Daoy (cell line): ENCODE measurements at regions not wholly inside any gene's neighbourhood (a gene's known extent, or its start where the extent isn't known, plus 50 kb on each side); places are given as distances from the start of the nearest gene placed in this dataset.
"Not testable (repeated sequence)": the region's sequence is repeated elsewhere in the genome, so short reads cannot be mapped to it uniquely, and the experiment has no call there.

ENCODE experiments used
- DNase-seq: peaks from one replicate; pipeline ENCODE4 v3.0.0-alpha.2; 2015; ENCODE audit warnings: low read depth

DNA sequence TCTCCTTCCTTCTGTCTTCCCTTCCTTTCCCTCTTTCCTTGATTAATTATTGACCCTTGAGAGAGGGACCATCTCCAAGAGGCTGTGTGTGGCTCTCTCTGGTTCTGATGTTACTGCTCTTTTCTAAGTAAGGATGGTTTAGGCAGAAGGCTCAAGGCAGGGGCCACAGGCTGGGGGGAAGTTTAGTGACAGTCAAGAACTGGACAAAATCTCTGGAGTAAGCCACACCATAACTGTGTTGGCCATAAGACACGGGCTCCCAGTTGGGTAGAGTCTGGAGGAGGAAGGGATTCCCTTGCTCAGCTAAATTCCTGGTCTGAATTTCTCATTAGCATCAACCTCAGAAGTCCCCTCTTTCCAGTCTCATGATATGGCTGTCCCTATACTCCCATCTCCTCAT, 74.7 kb downstream of the BUD13 start:
- no peak for DNase-seq

DNA sequence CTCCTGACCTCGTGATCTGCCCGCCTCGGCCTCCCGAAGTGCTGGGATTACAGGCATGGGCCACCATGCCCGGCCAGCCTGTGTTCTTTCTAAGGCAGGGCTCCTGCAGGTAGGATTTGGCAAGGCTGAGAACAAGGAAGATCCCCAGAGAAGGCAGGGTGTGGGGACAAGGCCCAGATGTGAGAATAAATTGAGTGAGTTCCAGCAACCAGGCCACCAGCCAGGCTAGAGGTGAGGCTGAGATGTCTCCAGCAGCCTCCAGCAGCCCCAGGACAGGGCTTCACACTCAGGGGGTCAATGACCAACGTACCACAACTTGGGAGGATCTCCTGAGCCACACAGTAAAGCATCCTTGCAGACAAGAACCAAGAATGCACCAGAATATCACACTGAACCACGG, 75.1 kb downstream of the BUD13 start:
- DNase-seq, result no peak

DNA sequence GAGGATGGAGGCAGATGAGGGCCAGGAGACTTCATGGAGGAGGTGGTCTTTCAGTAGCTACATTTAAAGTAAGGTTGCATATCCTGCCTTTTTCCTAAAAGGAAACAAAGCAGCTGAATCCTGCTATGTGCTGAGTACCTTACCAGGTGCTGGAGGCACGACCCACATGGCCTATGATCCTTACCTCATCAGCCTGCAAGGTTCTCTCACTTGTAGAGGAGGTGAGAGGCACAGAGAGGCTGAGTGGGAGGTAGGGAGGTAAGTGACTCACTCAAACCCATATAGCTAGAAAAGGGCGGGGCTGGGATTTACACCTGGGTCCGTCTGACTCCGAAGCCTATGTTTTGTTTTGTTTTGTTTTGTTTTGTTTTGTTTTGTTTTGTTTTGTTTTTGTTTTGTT, 75.8 kb downstream of the BUD13 start:
- DNase-seq, result no peak

DNA sequence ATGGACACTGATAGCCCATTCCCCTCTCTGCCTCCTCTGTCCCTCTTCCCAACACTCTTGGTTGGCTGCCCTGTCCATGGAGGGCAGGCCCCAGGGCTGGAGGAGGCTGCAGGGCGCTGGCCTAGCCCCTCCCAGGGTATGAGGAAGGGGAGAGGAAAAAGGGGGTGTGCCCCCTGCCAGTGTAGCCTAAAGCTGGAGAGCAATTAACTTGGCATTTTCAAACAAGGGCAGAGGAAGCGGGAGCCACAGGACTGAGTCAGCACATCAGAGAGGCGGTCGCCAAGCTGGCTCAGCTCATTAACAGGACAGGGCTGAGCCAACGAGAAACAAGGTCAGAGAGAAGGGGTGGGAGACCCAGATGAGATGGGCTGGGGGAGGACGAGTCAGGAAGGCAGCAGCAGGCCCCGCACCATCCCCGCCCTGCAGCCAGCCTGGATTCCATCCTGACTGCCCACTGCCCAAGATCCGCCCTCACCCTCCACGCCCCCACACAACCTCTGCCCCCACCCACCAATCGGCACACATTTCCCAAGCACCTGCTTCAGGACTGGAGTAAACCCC, 76.3 kb downstream of the BUD13 start:
- DNase-seq, result peak; percentile 81

DNA sequence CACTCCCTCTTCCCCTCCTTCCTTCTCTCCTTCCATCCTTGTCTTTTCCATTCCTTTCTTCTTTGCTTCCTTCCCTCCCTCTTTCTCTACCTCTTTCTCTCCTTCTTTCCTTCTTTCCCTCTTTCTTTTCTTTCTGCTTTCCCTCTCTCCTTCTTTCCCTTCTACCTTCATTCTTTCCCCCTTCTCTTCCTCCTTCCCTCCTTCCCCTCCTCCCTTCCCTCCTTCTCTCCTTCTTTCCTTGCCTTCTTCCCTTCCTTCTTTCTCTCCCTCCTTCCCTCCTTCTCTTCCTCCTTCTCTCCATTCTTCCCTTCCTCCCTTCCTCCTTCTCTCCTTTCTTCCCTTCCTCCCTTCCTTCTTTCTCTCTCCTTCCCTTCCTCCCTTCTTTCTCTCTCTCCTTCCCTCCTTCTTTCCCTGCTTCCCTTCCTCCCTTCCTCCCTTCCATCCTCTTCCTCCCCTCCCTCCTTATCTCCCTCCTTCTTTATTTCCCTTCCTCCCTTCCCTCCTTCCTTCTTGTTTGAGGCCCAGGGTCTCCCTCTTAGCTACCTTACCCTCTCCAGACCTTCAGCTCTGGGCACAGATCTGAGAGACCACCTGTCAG, 77.0 kb downstream of the BUD13 start:
- DNase-seq, result no peak

DNA sequence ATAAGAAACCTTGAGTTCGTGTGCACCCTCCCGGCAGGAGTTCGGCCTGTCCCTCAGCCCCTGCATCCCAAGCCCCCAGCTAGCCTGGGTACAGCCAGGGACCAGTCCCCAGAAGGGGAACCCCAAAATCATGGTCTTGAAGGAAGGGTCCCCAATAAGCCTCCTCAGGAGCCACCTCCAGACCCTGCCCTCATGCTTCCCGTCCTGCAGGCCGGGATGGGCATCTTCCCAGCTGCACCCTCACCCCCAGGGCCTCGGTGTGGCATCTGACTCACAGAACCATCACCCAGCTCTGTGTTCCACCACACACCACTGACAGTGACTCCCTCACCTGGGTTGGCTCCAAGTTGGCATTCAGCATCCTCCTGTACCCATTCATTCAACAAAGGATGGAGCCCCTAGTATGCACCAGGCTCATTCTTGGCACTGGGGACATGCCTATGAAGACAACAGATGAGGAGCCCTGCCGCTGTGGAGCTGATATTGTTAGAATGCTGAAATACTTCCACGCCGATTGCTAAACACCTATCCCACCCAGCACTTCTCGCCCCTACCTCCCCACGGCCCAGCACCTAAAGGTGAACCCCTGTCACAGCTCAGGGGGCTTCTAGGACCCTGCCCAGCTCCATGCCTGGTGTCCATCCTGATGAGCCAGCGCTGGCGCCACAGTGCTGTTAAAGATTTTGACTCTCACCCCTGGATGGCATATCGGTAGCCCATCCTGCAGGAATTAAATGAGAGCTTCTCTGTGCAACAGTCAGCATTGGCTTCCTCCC, 77.8 kb downstream of the BUD13 start:
- DNase-seq, result no peak

DNA sequence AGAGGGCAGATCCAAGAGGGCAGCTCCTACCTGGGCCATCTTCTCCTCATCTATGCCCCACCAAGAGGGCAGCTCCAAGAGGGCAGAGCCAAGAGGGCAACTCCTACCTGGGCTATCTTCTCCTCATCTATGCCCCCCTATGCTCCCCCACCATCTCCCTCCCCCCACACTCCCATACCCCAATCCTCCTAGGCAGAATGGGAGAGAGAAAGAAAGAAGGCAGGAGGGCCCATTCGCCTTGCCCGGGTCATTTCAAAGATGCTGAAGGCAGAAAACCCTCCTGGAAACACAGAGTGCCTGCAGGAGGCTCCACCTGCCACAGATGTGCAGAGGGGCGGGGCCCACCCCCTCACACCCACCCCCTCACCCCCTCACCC, 78.5 kb downstream of the BUD13 start:
- no peak for DNase-seq

DNA sequence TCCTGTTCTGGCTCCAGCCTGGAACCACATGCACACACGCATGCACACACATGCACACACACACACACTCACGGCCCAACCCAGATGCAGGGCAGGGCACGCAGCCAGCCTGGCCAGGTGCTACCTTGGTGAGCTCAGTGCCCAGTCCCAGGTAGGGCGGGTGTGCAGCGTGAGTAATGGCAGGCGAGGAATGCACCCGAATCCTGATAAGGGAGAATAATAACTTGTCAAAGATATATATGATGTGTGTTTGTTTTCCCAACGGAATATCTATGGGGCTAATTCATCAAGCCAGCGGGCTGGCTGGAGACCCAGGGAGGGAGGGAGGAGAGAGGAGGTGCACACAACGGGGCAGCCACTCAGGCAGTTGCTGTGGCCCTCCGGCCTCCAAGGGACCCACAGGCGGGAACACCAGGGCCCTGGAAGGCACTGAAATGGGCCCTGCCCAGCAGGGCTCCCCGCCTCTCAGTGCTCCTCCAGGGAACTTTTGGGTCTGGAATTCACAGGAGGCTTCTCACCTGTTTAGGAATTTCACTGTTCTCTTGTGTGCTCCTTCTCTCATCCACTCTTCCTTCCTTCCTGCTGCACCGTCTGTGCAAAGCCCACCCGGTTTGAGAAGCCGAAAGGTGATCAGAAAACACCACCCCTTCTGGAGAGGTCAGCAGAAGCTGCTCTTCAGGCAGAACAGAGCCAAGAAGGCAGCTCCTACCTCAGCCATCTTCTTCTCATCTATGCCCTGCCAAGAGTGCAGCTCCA, 79.0 kb downstream of the BUD13 start:
- no peak for DNase-seq

DNA sequence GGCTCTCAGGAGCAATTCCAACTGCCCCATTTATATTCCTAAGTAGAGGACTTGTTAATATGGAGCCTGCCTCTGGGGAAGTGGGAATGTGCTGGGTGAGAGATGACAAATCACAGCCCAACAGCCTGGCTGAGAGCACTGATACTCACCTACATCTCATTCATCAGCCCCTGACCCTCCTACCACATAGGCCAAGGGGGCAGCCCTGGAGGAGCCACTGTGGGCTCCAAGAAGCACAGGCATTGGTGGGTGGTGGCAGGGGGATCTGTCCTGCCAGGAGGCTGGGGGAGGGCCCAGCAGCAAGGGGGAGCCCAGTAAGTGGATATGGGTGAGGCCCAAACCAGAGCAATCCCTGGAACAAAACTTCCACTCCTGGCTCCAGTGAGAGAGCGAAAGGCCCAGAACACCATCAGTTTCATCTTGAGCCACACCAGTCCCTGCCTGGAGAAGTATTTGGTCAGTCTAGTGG, 79.7 kb downstream of the BUD13 start:
- DNase-seq, result no peak

DNA sequence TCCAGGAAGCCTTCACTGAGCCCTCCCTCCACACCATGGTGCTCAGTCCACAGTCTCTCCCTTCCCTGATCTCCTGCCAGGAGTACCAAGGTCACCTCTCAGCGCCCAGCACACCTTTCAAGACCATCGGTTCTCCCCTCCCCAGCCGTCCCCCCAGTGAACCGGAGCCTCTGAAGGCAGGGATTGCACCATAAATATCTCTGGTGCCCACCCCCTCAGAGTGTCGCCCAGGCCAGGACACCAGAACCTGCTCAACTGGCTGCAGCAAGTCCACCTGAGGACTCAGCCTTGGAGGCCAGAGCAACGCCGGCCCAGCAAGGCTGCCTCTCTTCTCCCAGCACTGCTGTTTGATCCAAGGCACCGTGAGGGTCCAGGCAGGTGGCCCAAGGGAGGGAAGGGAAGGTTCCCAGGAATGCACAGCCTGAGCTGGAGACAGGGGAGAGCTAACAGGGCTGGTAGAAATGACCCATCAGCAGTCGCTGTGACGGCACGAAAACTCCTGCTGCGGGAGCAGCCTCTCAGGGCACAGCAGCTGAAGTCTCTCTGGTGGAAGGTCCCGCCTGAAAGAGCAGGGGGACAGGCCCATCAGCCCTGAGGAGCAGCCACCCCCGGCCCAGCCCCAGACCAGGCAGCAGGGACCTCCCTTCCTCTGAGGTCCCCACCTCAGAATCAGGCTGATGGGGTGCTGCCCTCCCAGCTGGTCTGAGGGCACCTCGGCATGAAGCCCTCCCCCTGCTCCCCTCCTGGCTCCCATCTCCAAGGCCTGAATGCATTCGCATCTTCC, 80.3 kb downstream of the BUD13 start:
- DNase-seq, result no peak

DNA sequence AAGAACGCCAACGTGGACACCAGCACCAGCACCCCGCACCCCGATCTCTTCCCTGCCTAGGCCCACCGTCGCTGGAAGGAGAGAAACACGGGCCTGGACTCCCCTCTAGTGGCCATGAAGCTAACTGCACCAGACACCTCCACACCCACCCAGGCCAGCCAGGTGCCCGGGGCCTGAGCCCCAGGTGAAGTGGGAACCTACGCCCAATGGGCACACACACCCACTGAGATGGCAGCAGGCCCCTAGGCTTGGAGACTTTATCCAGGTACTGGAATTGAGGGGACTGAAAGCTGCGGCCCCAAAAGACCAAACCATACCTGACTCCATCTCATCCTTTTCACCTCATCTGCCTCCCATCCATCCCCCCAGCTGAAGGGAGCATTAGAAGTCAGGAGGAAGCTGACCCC, 81.0 kb downstream of the BUD13 start:
- peak; percentile 51 for DNase-seq

DNA sequence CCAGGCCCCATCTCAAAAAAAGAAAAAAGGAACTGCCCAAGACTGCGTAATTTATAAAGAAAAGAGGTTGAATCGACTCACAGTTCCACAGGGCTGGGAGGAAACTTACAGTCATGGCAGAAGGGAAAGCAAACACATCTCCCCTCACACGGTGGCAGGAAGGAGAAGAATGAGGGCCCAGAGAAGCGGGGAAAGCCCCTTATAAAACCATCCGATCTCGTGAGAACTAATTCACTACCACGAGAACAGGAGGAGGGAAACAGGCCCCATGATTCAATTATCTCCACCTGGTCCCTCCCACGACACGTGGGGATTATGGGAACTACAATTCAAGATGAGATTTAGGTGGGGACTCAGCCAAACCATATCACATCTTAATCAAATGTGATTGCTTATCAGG, 82.2 kb downstream of the BUD13 start:
- no peak for DNase-seq

DNA sequence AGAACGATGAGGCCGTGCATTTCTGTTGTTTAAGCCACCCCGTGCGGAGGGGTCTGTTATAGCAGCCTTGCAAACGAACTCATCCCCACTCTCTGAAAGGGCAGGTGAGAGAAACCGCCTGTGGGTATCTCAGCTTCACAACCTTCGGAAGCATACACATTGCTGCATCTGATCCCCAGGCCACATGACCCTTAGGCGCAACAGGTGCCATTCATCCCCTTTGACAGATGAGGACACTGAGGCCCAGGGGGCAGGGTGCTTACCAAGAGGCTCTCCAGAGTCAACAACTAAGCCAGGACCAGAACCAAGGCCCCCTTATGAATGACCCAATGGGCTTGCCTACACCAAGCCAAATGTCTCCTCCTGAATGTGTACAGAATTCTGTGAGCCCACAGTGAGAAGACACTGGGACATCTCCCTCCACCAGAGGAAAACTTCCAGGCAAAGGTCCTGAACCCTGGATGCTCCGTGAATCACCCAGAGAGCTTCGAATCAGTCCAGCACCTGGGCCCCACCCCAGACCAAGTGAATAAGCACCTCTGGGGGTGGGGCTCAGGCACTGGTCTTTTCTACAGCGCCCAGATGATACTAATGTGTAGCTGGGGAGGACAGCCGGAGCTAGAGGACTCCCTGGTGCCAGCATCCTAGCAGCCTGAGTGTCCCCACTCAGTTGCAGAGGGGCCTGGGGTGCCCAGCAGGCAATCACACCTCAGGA, 83.2 kb downstream of the BUD13 start:
- no peak for DNase-seq

DNA sequence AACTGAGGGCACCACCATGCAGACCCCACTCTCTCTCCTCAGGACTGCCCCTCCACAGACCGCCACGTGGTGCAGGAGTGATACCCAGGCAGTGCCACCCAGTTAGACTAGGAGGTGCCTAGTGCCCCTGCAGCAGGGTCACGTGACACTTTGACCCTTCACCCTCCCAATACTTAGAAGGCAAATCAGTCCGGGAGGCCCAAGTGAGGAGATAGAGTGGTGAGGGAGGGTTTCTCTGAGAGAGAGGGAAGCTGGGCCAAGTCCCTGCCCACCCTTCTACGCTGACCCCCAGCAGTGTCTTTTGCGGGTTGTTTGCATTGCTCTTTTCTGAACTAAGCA, 84.6 kb downstream of the BUD13 start:
- DNase-seq, result no peak

DNA sequence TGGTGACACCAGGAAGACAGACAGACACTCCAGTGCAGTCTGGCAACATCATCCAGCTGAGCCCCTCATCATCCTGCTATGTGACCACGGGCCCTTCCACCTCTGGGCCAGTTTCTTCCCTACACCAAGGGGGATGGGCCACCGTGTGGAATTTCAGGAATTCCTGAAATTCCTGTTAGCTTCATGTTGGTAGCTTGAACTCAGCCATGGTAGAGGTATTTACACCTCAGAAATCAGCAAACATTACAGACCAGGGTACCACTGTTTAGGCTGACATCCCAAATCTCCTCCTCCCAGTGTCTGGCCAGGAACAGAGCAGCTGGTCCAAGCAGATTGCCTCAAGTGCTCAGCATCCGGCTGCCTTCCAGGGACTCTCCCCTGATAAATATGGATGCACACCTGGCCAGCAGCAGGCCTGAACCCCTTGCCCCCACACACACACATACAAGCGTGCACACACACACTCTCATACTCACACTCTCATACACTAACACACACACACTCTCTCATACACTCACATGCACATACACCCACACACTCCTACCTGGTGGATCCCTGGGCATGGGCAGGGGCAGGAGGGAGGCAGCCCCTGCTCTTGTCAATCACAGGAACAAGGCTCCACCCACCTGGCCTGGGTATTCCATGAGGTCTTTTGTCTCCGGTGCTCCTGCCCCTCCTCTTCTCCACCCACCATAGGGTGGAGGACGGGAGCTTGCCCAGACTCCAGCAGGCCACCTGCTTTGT, 85.2 kb downstream of the BUD13 start:
- no peak for DNase-seq

DNA sequence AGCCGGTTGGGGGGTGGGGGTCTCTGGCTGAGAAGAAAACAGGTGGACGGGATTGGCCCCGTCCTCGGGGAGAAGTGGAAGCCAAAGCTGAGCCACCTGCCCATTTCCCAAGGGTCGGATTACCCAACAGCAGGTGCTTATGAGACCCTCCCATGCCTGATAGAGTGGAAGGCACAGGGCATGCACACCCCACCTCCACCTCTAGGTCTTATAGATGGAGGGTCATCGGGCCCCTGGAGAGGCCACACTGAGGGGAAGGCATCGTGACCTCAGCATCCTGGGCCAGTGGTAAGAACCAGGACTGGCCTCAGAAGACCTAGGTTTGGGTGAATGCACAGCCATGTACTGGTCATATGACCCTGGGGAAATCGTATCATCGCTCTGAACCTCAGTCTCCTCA, 85.9 kb downstream of the BUD13 start:
- DNase-seq, result no peak

DNA sequence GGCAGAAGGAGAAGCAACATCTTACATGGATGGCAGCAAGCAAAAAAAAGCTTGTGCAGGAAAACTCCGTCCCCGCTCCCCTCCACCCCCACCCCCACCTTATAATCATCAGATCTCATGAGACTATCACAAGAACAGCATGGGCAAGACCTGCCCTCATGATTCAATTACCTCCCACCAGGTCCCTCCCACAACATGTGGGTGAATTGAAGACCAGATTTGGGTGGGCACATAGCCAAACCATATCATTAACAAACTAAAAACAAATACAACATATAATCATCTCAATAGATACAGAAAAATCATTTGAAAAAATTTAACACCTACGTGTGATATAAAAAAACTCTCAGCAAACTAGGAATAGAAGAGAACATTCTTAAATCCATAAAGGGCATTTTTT, 88.8 kb downstream of the BUD13 start:
- DNase-seq, result no peak

DNA sequence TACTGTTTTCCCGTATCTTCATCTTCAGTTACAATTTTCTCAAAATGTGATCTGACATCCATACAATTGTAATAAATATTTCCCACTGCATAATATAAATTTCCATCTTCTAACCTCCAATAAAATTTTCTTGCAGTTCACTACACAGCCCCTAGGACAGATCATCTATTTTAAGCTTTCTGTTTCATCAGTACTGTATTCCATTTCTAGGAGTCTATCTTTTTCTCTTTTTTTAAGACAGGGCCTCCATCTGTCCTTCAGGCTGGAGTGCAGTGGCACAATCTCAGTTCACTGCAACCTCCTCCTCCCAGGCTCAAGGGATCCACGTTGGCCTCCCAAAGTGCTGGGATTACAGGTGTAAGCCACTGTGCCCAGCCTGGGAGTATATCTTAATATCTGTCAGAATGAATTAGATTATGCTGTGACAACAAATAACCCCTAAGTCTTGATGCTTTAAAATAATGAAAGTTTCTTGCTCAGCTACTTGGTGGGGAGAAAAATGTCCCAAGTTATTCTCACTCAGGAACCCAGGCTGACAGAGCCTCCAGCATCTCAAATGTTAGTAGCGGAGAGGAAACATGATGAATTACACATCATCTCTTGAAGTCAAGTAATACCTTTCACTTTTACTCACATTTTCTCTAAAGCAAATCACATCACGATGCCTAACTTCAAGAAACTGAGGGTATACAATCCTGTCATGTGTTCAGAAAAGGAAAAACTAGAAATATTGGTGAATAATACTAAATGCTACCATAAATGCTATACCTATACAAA, 92.2 kb downstream of the BUD13 start:
- no peak for DNase-seq

DNA sequence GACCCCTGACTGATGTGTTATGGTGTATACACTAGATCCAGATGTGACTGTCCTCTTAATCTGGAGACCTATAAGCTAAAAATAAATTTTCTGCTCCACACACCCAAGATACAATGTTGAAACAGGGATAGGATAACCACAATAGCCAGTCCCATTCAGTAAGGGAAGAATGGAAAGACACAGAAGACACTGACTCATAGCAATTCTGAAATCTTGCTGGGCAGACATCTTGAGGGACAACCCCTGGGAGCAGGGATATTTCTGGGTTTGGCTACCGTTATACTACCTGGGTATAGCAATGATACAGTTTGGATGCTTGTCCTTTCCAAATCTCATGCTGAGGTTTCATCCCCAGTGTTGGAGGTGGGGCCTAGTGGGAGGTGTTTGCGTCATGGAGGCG, 93.9 kb downstream of the BUD13 start:
- no peak for DNase-seq

DNA sequence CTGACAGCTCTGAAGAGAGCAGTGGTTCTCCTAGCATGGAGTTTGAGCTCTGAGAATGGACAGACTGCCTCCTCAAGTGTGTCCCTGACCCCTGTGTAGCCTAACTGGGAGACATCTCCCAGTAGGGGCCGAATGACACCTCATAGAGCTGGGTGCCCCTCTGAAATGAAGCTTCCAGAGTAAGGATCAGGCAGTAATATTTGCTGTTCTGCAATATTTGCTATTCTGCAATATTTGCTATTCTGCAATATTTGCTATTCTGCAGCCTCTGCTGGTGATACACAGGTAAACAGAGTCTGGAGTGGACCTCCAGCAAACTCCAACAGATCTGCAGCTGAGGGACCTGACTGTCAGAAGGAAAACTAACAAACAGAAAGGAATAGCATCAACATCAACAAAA, 105.5 kb downstream of the BUD13 start:
- not testable (repeated sequence) for DNase-seq
